GM08714 (cell line): ENCODE measurements at regions not wholly inside any gene's neighbourhood (a gene's known extent, or its start where the extent isn't known, plus 50 kb on each side); places are given as distances from the start of the nearest gene placed in this dataset.
"Not testable (repeated sequence)": the region's sequence is repeated elsewhere in the genome, so short reads cannot be mapped to it uniquely, and the experiment has no call there.

Experiments
- H3K4me3 ChIP-seq: fragments of 200-500 bp; sonication (Bioruptor generic); 2 replicates; pipeline ENCODE4 v1.5.1; 2014; ENCODE audit warnings: mild to moderate bottlenecking, low read length, inconsistent platforms
- ZNF274 ChIP-seq: IDR thresholded peaks from 2 replicates; pipeline ENCODE4 v1.6.1; 2012; ENCODE audit warnings: mild to moderate bottlenecking, low read depth, low read length

- TF ChIP-seq ZNF274 = no peak
- H3K4me3 ChIP-seq = no peak overlapping the region
Observed at GRCh38 chr19:31071136-31071855, 277.9 kb downstream of the TSHZ3 start.

GRCh38 chr19:31070146-31071065, 278.8 kb downstream of the TSHZ3 start:
- no peak overlapping the region for H3K4me3 ChIP-seq
- TF ChIP-seq ZNF274 = no peak

- TF ChIP-seq ZNF274 = no peak
- H3K4me3 ChIP-seq = no peak overlapping the region
Observed at GRCh38 chr19:31068268-31068667, 281.0 kb downstream of the TSHZ3 start.

GRCh38 chr19:31066385-31066784, 282.9 kb downstream of the TSHZ3 start:
- TF ChIP-seq ZNF274 = no peak
- no peak overlapping the region for H3K4me3 ChIP-seq

- TF ChIP-seq ZNF274 = no peak
- H3K4me3 ChIP-seq = no peak overlapping the region
Observed at GRCh38 chr19:31064491-31064890, 284.7 kb downstream of the TSHZ3 start.

- no peak overlapping the region for H3K4me3 ChIP-seq
Observed at GRCh38 chr19:31058676-31059340, 290.4 kb downstream of the TSHZ3 start.

GRCh38 chr19:31057476-31057875, 291.8 kb downstream of the TSHZ3 start:
- no peak overlapping the region for H3K4me3 ChIP-seq
- no peak for TF ChIP-seq ZNF274

More at GRCh38 chr19:31058676-31059340, 290.4 kb downstream of the TSHZ3 start:
- TF ChIP-seq ZNF274 = no peak

GRCh38 chr19:31055454-31055853, 293.8 kb downstream of the TSHZ3 start:
- no peak for TF ChIP-seq ZNF274
- H3K4me3 ChIP-seq = no peak overlapping the region

- TF ChIP-seq ZNF274 = no peak
- H3K4me3 ChIP-seq = no peak overlapping the region
Observed at GRCh38 chr19:31054430-31054829, 294.8 kb downstream of the TSHZ3 start.

- no peak for TF ChIP-seq ZNF274
Observed at GRCh38 chr19:31049431-31049830, 299.8 kb downstream of the TSHZ3 start.

GRCh38 chr19:31046024-31046423, 303.2 kb downstream of the TSHZ3 start:
- TF ChIP-seq ZNF274 = no peak
- no peak overlapping the region for H3K4me3 ChIP-seq

More at GRCh38 chr19:31049431-31049830, 299.8 kb downstream of the TSHZ3 start:
- no peak overlapping the region for H3K4me3 ChIP-seq

- TF ChIP-seq ZNF274 = no peak
- H3K4me3 ChIP-seq = no peak overlapping the region
Observed at GRCh38 chr19:31041461-31041860, 307.8 kb downstream of the TSHZ3 start.

- no peak overlapping the region for H3K4me3 ChIP-seq
- TF ChIP-seq ZNF274 = no peak
Observed at GRCh38 chr19:31039151-31039550, 310.1 kb downstream of the TSHZ3 start.

- no peak overlapping the region for H3K4me3 ChIP-seq
- TF ChIP-seq ZNF274 = no peak
Observed at GRCh38 chr19:31037286-31037980, 311.8 kb downstream of the TSHZ3 start.

GRCh38 chr19:31031455-31031854, 317.8 kb downstream of the TSHZ3 start:
- H3K4me3 ChIP-seq = not testable (repeated sequence)
